HG03354 (cell line): ENCODE measurements at regions not wholly inside any gene's neighbourhood (a gene's known extent, or its start where the extent isn't known, plus 50 kb on each side); places are given as distances from the start of the nearest gene placed in this dataset.

ENCODE experiments used
- ATAC-seq: cut with Tn5 transposase; IDR thresholded peaks from one replicate; pipeline ENCODE4 v1.9.1; 2021; ENCODE audit warnings: mild to moderate bottlenecking; ENCODE audit not compliant: unreplicated experiment, poor library complexity, severe bottlenecking

GRCh38 chr1:4599951-4600481 is 54.4 kb upstream of the AJAP1 start:
- ATAC-seq: no peak

DNA sequence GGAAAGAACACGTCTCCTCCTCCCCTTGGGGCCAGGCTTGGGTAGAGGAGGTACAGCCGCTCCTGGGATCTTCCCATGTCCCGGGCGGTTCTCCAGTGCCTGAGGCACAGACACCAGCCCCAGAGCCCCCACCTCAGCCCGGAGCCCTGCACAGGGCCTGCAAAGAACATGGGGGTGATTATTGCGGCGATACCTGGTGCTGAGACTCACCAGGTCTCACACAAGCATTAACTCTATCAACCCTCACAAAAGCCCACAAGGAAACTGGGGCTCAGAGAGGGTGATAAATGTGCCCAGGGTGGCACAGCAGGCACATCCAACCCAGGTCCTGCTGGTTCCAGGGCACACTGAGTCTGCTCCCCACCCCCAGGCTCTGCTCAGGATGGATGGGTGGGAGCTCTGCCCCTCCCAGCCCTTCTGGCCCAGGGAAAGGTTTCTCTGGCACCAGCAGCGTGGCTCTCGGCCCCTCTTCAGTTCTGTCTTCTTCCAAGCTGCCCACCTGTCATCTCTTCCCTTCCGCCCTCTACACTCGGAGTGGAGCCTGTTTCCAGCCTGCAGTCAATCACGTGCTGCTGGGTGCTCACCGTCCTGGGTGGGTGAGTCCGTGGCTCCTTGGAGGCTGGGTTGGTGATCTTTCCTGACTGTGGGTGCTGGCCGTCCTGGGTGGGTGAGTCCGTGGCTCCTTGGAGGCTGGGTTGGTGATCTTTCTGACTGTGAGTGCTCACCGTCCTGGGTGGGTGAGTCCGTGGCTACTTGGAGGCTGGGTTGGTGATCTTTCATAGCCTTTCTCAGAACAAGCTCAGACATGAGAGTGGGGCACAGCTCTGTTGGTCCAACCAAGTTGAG is 53.6 kb upstream of the AJAP1 start:
- ATAC-seq: no peak

- ATAC-seq: no peak
Observed at GRCh38 chr1:4601941-4602340, 52.5 kb upstream of the AJAP1 start.

- no peak for ATAC-seq
Observed at GRCh38 chr1:4602462-4603294, 51.7 kb upstream of the AJAP1 start.

DNA sequence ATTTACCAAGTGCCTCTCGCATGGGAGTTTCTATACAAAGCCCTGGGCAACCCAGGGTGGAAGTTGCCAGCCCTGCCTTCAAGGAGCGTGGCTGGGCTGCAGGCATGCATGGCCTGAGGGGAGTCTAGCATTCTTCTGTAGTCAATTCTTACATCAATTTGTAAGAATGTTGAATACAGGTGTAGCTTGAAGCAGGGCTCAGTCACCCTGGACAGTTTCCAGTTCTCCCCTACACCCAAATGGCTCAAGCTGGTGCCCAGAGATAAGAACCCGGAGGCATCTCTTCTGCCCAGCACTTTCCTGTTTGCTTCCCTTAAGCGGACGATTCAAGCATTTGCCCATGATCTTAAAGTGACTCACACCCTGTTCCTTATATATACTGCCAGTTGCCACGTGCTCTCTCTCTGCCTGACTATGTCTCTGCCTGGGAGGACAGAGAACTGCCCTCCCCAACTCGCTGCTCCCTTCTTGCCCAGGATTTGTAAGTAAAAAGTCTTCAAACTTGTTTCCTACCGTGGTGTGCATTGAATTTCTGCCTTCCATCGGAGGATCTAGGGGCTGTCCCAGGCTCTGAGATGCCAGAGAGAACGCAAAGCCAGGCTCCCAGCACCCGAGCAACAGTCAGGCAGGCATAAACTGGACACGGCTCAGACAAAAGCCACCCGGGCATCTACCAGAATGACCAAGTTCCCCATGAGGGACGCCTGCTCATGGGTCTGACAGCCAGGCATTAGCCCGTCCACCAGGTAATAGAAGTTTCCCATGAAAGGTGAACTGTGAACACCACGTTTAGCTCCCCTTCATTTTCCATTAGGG is 50.9 kb upstream of the AJAP1 start:
- no peak for ATAC-seq
